LNCaP clone FGC (cell line): ENCODE measurements at regions not wholly inside any gene's neighbourhood (a gene's known extent, or its start where the extent isn't known, plus 50 kb on each side); places are given as distances from the start of the nearest gene placed in this dataset.

Experiments
- DNase-seq: peaks from one replicate; pipeline ENCODE4 v3.0.0-alpha.2; 2011; ENCODE audit warnings: low read depth
- H3K4me3 ChIP-seq: 2 replicates; pipeline ENCODE4 v1.5.1; 2011; ENCODE audit warnings: mild to moderate bottlenecking, low read depth, low read length, control low read depth
- CTCF ChIP-seq: IDR thresholded peaks from 2 replicates; pipeline ENCODE4 v1.5.1; 2012; ENCODE audit warnings: mild to moderate bottlenecking; ENCODE audit not compliant: control insufficient read depth, insufficient read depth; ENCODE audit errors: extremely low read depth

DNA sequence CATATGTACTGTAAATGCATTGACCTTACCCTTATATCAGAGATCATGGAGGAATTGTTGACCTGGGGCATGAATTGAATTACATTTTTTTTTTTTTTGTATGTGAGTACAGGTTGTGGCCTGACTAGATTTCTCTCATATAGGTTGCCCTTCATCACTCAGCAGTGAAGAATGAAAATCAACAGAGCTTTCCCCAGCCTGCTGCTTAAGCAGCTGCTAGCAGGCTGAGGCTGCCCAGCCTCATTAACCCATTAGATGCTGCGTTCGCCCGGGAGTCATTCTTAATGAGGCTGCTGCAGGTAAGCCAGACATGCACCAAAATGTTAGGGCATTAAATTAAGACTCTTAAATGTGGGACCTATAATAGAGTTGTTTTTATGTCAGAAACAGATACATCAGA, 236.0 kb downstream of the ETNK1 start:
- no peak overlapping the region for H3K4me3 ChIP-seq
- no peak for TF ChIP-seq CTCF
- no peak for DNase-seq

- DNase-seq, result no peak
- H3K4me3 ChIP-seq, result no peak overlapping the region
- TF ChIP-seq CTCF, result no peak
Observed at GRCh38 chr12:22865822-22866221, 240.9 kb downstream of the ETNK1 start.

DNA sequence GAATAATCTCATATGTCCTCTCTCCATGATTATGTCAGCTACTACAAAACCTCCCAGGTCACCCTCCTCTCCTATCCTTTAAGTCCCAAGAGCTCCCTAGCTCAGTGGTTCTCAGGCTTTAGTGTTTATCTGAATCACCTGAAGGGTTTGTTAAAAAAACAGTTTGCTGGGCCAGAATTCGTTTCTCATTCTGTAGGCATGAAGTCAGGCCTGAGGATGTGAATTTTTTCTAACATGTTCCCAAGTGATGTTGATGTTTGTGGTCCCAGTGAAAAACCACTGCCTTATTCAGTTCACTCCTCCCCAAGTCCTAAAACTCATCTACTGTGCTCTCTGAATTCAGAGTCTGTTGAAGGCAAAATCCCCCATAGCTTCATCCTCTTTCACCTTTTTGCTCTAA, 241.4 kb downstream of the ETNK1 start:
- DNase-seq, result no peak
- TF ChIP-seq CTCF, result no peak
- no peak overlapping the region for H3K4me3 ChIP-seq

DNA sequence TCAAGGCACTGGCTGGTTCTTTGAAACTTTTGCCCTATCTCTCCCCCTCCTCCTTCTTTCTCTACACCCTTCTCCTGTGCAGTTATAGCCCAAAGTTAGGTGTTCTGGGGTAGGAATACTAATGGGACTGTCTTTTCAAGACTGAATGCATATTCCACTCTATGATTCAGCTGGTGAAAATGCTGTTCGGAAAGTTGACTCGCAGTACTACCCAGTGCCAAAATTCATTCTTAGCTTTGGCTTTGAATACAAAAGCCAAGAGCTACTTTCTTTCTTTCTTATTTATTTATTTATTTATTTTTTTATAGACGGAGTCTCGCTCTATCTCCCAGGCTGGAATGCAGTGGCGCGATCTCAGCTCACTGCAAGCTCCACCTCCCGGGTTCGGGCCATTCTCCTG, 249.2 kb downstream of the ETNK1 start:
- no peak for DNase-seq
- TF ChIP-seq CTCF, result no peak

GRCh38 chr12:22876262-22876661, 251.3 kb downstream of the ETNK1 start:
- TF ChIP-seq CTCF, result no peak
- DNase-seq, result no peak
- H3K4me3 ChIP-seq, result no peak overlapping the region

More for the DNA sequence above, 249.2 kb downstream of the ETNK1 start:
- H3K4me3 ChIP-seq, result no peak overlapping the region

GRCh38 chr12:22879203-22879602, 254.2 kb downstream of the ETNK1 start:
- no peak for TF ChIP-seq CTCF
- DNase-seq, result no peak
- H3K4me3 ChIP-seq, result no peak overlapping the region

- DNase-seq, result no peak
- H3K4me3 ChIP-seq, result no peak overlapping the region
- TF ChIP-seq CTCF, result no peak
Observed at GRCh38 chr12:22880331-22880730, 255.4 kb downstream of the ETNK1 start.
